ENCODE measurements at regions not wholly inside any gene's neighbourhood (a gene's known extent, or its start where the extent isn't known, plus 50 kb on each side); places are given as distances from the start of the nearest gene placed in this dataset.

- H3K4me3 ChIP-seq (ENCODE audit: low read depth, low read length): no peak overlapping the region
- TF ChIP-seq CTCF (IDR thresholded peaks at IDR 0.05; ENCODE audit: low read depth, low read length, missing control alignments): no peak
- no peak for DNase-seq (ENCODE audit: low read depth)
Observed at GRCh38 chr18:53797998-53798495, 426.4 kb downstream of the MBD2 start.

- TF ChIP-seq CTCF (IDR thresholded peaks at IDR 0.05; ENCODE audit: low read depth, low read length, missing control alignments): no peak
- DNase-seq (ENCODE audit: low read depth): no peak
- H3K4me3 ChIP-seq (ENCODE audit: low read depth, low read length): no peak overlapping the region
Observed at GRCh38 chr18:53796040-53796729, 428.3 kb downstream of the MBD2 start.

- TF ChIP-seq CTCF (IDR thresholded peaks at IDR 0.05; ENCODE audit: low read depth, low read length, missing control alignments): no peak
- no peak for DNase-seq (ENCODE audit: low read depth)
- no peak overlapping the region for H3K4me3 ChIP-seq (ENCODE audit: low read depth, low read length)
Observed at GRCh38 chr18:53795610-53796009, 428.9 kb downstream of the MBD2 start.

GRCh38 chr18:53795061-53795460 is 429.4 kb downstream of the MBD2 start:
- H3K4me3 ChIP-seq (ENCODE audit: low read depth, low read length): no peak overlapping the region
- no peak for DNase-seq (ENCODE audit: low read depth)
- TF ChIP-seq CTCF (IDR thresholded peaks at IDR 0.05; ENCODE audit: low read depth, low read length, missing control alignments): no peak

- no peak for TF ChIP-seq CTCF (IDR thresholded peaks at IDR 0.05; ENCODE audit: low read depth, low read length, missing control alignments)
- DNase-seq (ENCODE audit: low read depth): no peak
- H3K4me3 ChIP-seq (ENCODE audit: low read depth, low read length): no peak overlapping the region
Observed at GRCh38 chr18:53792762-53793161, 431.7 kb downstream of the MBD2 start.

- DNase-seq (ENCODE audit: low read depth): no peak
Observed at GRCh38 chr18:53790786-53791185, 433.7 kb downstream of the MBD2 start.

More at GRCh38 chr18:53790786-53791185, 433.7 kb downstream of the MBD2 start:
- no peak for TF ChIP-seq CTCF (IDR thresholded peaks at IDR 0.05; ENCODE audit: low read depth, low read length, missing control alignments)
- H3K4me3 ChIP-seq (ENCODE audit: low read depth, low read length): no peak overlapping the region

Measured in GM12864 (cell line).